Middle frontal gyrus (tissue), 1 donor: ENCODE measurements at regions not wholly inside any gene's neighbourhood (a gene's known extent, or its start where the extent isn't known, plus 50 kb on each side); places are given as distances from the start of the nearest gene placed in this dataset.

ENCODE experiments used
- DNase-seq: peaks from one replicate; pipeline ENCODE4 v3.0.0-alpha.2; 2015; ENCODE audit warnings: low spot score; ENCODE audit errors: extremely low spot score

GRCh38 chr6:156725712-156726111 is 51.5 kb upstream of the ARID1B start:
- DNase-seq, result no peak

- no peak for DNase-seq
Measured at GRCh38 chr6:156720691-156721685, 56.2 kb upstream of the ARID1B start.

GRCh38 chr6:156719720-156720563 is 57.2 kb upstream of the ARID1B start:
- DNase-seq, result no peak

- DNase-seq, result no peak
Measured at GRCh38 chr6:156719395-156719719, 57.8 kb upstream of the ARID1B start.

GRCh38 chr6:156718647-156719394 is 58.4 kb upstream of the ARID1B start:
- no peak for DNase-seq

GRCh38 chr6:156717542-156717941 is 59.6 kb upstream of the ARID1B start:
- no peak for DNase-seq

- no peak for DNase-seq
Measured at GRCh38 chr6:156715839-156716238, 61.3 kb upstream of the ARID1B start.

GRCh38 chr6:156713548-156713947 is 63.6 kb upstream of the ARID1B start:
- no peak for DNase-seq

- no peak for DNase-seq
Measured at GRCh38 chr6:156710479-156710878, 66.7 kb upstream of the ARID1B start.

- DNase-seq, result no peak
Measured at GRCh38 chr6:156707818-156708217, 69.4 kb upstream of the ARID1B start.

- DNase-seq, result no peak
Measured at GRCh38 chr6:156703719-156704118, 73.5 kb upstream of the ARID1B start.

- DNase-seq, result no peak
Measured at GRCh38 chr6:156701966-156702365, 75.2 kb upstream of the ARID1B start.

- DNase-seq, result no peak
Measured at GRCh38 chr6:156700440-156701057, 76.6 kb upstream of the ARID1B start.

GRCh38 chr6:156699935-156700334 is 77.2 kb upstream of the ARID1B start:
- DNase-seq, result no peak

GRCh38 chr6:156699017-156699421 is 78.2 kb upstream of the ARID1B start:
- no peak for DNase-seq

- no peak for DNase-seq
Measured at GRCh38 chr6:156698239-156699016, 78.8 kb upstream of the ARID1B start.

- DNase-seq, result no peak
Measured at GRCh38 chr6:156697225-156697830, 79.8 kb upstream of the ARID1B start.

GRCh38 chr6:156695742-156696141 is 81.4 kb upstream of the ARID1B start:
- no peak for DNase-seq

GRCh38 chr6:156694679-156695078 is 82.5 kb upstream of the ARID1B start:
- no peak for DNase-seq

GRCh38 chr6:156691018-156691417 is 86.2 kb upstream of the ARID1B start:
- no peak for DNase-seq
